Activated CD4-positive, alpha-beta T cell treated with anti-CD3 and anti-CD28 coated beads for 36 hours (primary cell): ENCODE measurements at regions not wholly inside any gene's neighbourhood (a gene's known extent, or its start where the extent isn't known, plus 50 kb on each side); places are given as distances from the start of the nearest gene placed in this dataset.

Experiments
- ATAC-seq: fragments of 200-7000 bp; cut with Tn5 transposase; one replicate; pipeline ENCODE4 v1.10.0; 2021; ENCODE audit warnings: mild to moderate bottlenecking, moderate library complexity
- CTCF ChIA-PET: fragments of 350-600 bp; sonication (Branson Sonifier 250); formaldehyde crosslinking; loops from one replicate; lab custom pipeline; 2021; ENCODE audit warnings: antibody characterized with exemption; lab: Charles Lee
- POLR2A ChIA-PET: fragments of 350-600 bp; sonication (Branson Sonifier 250); formaldehyde crosslinking; loops from one replicate; lab custom pipeline; 2021; ENCODE audit warnings: antibody characterized with exemption, inconsistent platforms; lab: Charles Lee
- DNase-seq: peaks from one replicate; pipeline ENCODE4 v3.0.0-alpha.2; 2020
- H3K27ac Mint-ChIP-seq: one replicate; pipeline ENCODE4 v1.8.0; 2021; ENCODE audit warnings: mixed read lengths
- H3K27me3 Mint-ChIP-seq: one replicate; pipeline ENCODE4 v1.8.0; 2021; ENCODE audit warnings: mixed read lengths
- H3K36me3 Mint-ChIP-seq: one replicate; pipeline ENCODE4 v1.8.0; 2021; ENCODE audit warnings: low read depth, mixed read lengths
- H3K4me1 Mint-ChIP-seq: one replicate; pipeline ENCODE4 v1.8.0; 2021; ENCODE audit warnings: mixed read lengths
- H3K4me3 Mint-ChIP-seq: one replicate; pipeline ENCODE4 v1.8.0; 2021; ENCODE audit warnings: mild to moderate bottlenecking, moderate library complexity, mixed read lengths
- H3K9me3 Mint-ChIP-seq: one replicate; pipeline ENCODE4 v1.8.0; 2021; ENCODE audit warnings: low read depth, mixed read lengths
- intact Hi-C, 2 experiments: fragments of 100-400 bp; cut with DNase I in 1 of 2; cut with micrococcal nuclease in 1 of 2; formaldehyde crosslinking; loops; one replicate each; pipeline versions ENCODE4 v1.14.2 to v1.15.1; 2022 to 2024; cut with DNase I, micrococcal nuclease

DNA sequence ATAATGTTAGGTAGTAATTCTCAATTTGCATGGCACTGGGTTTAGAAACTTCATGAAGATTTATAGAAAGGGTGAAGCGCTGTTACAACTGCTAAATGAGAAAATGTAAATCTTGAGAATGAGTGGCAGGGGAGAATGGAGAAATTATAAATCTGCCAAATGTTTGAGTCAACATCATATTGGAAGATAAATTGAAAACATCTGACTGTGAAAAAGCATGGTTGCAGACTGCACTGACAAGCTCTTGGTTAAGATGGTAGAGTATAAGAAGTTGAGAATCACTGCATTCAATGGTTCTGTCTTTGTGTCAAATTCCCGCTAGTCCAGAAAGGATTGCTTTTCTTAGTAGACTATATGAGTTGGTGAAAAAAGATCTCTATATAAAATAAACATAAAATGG lies 113.3 kb upstream of the DUSP10 start:
- ChIA-PET POLR2A (no interaction called here), CTCF (interaction anchor here (0.8 kb wide), 1 partner anchor 171 kb away, joined by 3 read pairs; no protein-coding TSS in a partner anchor)
- DNase-seq = no peak
- Mint-ChIP-seq H3K4me3 (no peak overlapping the region), H3K4me1 (peaks cover 11% of the 10 kb centered on the region), H3K36me3 (no peaks in the 10 kb centered on the region), H3K9me3 (no peaks in the 10 kb centered on the region), H3K27me3 (no peaks in the 10 kb centered on the region), H3K27ac (no peak overlapping the region)
- no peak for ATAC-seq
- intact Hi-C loops = no loop called here

GRCh38 chr1:221851336-221851735 lies 109.4 kb upstream of the DUSP10 start:
- Mint-ChIP-seq H3K27me3 (no peaks in the 10 kb centered on the region), H3K4me3 (no peak overlapping the region), H3K4me1 (peaks cover 5% of the 10 kb centered on the region), H3K36me3 (no peaks in the 10 kb centered on the region), H3K27ac (no peak overlapping the region), H3K9me3 (no peaks in the 10 kb centered on the region)
- ATAC-seq (no peak), DNase-seq (no peak)
- intact Hi-C loops = no loop called here
- ChIA-PET CTCF (interaction anchor here (0.7 to 1.3 kb wide), 3 partner anchors 33 to 153 kb away, joined by 3 to 4 read pairs (median 3); no protein-coding TSS in a partner anchor), POLR2A (no interaction called here)

DNA sequence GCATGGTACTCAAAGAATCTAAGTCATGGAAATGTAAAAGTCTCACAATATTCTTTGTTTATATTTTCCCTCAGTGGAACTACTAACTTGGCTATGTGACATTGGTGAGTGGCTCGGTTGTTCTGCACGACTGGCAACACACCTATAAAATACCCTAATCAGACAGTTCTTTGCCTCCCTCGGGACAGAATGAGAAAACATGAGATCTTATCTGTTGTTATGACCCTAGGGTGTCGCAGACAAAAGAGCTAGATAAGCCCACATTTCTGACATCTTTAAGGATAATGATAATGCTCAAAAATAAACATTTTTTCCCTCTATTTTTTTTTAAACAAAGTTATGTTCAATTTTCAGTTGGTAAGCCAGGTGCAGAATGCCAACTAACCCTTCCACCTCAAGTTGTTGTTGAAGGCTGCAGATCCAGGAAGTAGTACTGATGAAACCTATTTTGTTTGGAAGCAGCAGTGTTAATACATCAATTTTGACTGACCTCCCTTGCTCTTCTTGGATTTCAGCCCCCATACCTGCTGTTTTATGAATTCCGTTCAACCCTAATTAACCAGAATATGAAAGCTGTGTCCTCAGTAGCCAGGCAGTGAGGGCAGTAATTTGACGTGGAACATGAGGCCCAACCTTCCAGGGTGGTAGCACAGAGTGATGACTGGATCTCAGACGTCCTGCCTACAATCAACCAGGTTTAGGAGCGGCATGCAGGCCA lies 108.7 kb upstream of the DUSP10 start:
- intact Hi-C loops = no loop called here
- no peaks in the 10 kb centered on the region for H3K9me3 Mint-ChIP-seq
- ChIA-PET CTCF (interaction anchor here (0.7 kb wide), 1 partner anchor 153 kb away, joined by 3 read pairs; no protein-coding TSS in a partner anchor), POLR2A (no interaction called here)
- ATAC-seq (no peak), DNase-seq (no peak)
- H3K4me1 Mint-ChIP-seq = no peaks in the 10 kb centered on the region
- H3K4me3 Mint-ChIP-seq = no peak overlapping the region
- H3K27me3 Mint-ChIP-seq = no peaks in the 10 kb centered on the region
- no peak overlapping the region for H3K27ac Mint-ChIP-seq
- H3K36me3 Mint-ChIP-seq = no peaks in the 10 kb centered on the region

DNA sequence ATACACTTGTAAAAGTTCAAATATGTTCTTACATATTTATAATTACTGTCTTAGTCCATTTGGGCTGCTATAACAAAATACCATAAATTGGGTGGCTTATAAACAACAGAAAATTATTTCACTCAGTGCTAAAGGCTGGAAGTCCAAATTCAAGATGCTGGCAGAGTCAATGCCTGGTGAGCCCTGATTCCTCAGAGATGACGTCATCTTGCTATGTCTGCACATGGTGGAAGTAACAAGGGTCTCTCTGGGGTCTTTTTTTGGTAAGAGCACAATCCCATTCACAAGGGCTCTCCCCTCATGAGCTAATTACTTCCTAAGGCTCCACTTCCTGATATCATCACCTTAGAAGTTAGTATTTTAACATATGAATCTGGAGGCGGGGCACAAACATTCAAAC lies 108.0 kb upstream of the DUSP10 start:
- no peaks in the 10 kb centered on the region for H3K4me1 Mint-ChIP-seq
- no peak overlapping the region for H3K4me3 Mint-ChIP-seq
- intact Hi-C loops = no loop called here
- no peaks in the 10 kb centered on the region for H3K27me3 Mint-ChIP-seq
- no peak overlapping the region for H3K27ac Mint-ChIP-seq
- no peaks in the 10 kb centered on the region for H3K36me3 Mint-ChIP-seq
- no peaks in the 10 kb centered on the region for H3K9me3 Mint-ChIP-seq
- no peak for ATAC-seq
- CTCF ChIA-PET = no interaction called here
- no peak for DNase-seq
- POLR2A ChIA-PET = no interaction called here

DNA sequence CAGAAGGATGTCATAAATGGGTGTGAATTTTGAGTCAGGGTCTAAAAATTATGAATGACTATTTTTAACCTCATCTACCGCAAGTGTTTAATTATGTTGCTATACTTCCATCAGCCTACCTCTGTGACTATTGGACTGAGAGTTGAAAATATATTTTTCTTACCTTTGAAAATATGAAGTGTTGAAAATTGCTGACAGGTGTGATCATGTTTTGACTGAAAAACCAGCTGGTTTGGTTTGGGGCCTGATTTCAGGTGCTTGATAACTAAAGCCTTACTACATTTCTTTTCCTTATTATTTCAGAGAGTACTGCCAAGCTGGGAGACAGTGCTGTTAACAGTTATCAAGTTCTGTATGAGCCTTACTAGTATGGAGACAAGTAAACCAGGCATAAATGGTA lies 107.2 kb upstream of the DUSP10 start:
- Mint-ChIP-seq H3K27me3 (peaks cover 2% of the 10 kb centered on the region), H3K27ac (no peak overlapping the region), H3K36me3 (no peaks in the 10 kb centered on the region), H3K4me1 (no peaks in the 10 kb centered on the region), H3K4me3 (no peak overlapping the region), H3K9me3 (no peaks in the 10 kb centered on the region)
- CTCF ChIA-PET = no interaction called here
- POLR2A ChIA-PET = no interaction called here
- intact Hi-C loops = no loop called here
- ATAC-seq (no peak), DNase-seq (no peak)

- intact Hi-C loops = no loop called here
- H3K9me3 Mint-ChIP-seq = no peaks in the 10 kb centered on the region
- H3K4me1 Mint-ChIP-seq = no peaks in the 10 kb centered on the region
- no peak overlapping the region for H3K27ac Mint-ChIP-seq
- no peak for DNase-seq
- CTCF ChIA-PET = no interaction called here
- no peaks in the 10 kb centered on the region for H3K36me3 Mint-ChIP-seq
- peaks cover 2% of the 10 kb centered on the region for H3K27me3 Mint-ChIP-seq
- POLR2A ChIA-PET = no interaction called here
- no peak for ATAC-seq
- H3K4me3 Mint-ChIP-seq = no peak overlapping the region
Measured at GRCh38 chr1:221847676-221848075, 105.8 kb upstream of the DUSP10 start.

GRCh38 chr1:221845650-221846371 lies 103.9 kb upstream of the DUSP10 start:
- CTCF ChIA-PET = interaction anchor here (0.9 to 1.3 kb wide), 3 partner anchors 9 to 373 kb away, joined by 3 to 4 read pairs (median 3); no protein-coding TSS in a partner anchor
- no peak overlapping the region for H3K4me3 Mint-ChIP-seq

DNA sequence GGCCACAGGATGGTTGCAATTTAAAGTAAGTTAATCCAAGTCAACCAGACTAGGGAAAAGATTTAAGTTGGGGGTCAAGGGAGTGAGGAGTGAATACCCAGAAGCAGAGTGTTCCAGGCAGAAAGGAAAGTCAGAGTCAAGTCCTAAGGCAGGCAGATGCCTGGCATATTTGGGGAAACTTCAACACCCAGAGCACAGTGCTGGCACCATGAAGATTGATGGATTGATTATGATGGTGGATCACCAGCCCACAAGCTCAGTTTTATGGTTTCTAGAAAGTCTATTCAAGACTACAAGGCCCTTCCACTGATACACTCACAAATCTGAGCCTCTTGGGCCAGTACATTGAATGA lies 100.1 kb upstream of the DUSP10 start:
- Mint-ChIP-seq H3K4me1 (peaks cover 38% of the 10 kb centered on the region), H3K27me3 (peaks cover 6% of the 10 kb centered on the region), H3K27ac (no peak overlapping the region), H3K4me3 (no peak overlapping the region), H3K36me3 (no peaks in the 10 kb centered on the region), H3K9me3 (no peaks in the 10 kb centered on the region)
- ATAC-seq = no peak
- CTCF ChIA-PET = no interaction called here
- no peak for DNase-seq
- intact Hi-C loops = no loop called here
- POLR2A ChIA-PET = no interaction called here

More at GRCh38 chr1:221845650-221846371, 103.9 kb upstream of the DUSP10 start:
- POLR2A ChIA-PET = interaction anchor here (0.8 kb wide), 1 partner anchor 104 kb away, joined by 3 read pairs; no protein-coding TSS in a partner anchor
- intact Hi-C loops = no loop called here
- Mint-ChIP-seq H3K4me1 (peaks cover 4% of the 10 kb centered on the region), H3K9me3 (no peaks in the 10 kb centered on the region), H3K27ac (no peak overlapping the region), H3K36me3 (no peaks in the 10 kb centered on the region), H3K27me3 (peaks cover 4% of the 10 kb centered on the region)
- no peak for DNase-seq
- ATAC-seq = no peak

- no peaks in the 10 kb centered on the region for H3K36me3 Mint-ChIP-seq
- peaks cover 38% of the 10 kb centered on the region for H3K4me1 Mint-ChIP-seq
- peaks cover 6% of the 10 kb centered on the region for H3K27me3 Mint-ChIP-seq
- no peaks in the 10 kb centered on the region for H3K9me3 Mint-ChIP-seq
- intact Hi-C loops = no loop called here
- no peak for ATAC-seq
- CTCF ChIA-PET = interaction anchor here (1.9 kb wide), 1 partner anchor 12 kb away, joined by 6 read pairs; no protein-coding TSS in a partner anchor
- no peak overlapping the region for H3K27ac Mint-ChIP-seq
- no peak overlapping the region for H3K4me3 Mint-ChIP-seq
- POLR2A ChIA-PET = interaction anchor here (0.6 kb wide), 1 partner anchor 36 kb away, joined by 4 read pairs; no protein-coding TSS in a partner anchor
- no peak for DNase-seq
Measured at GRCh38 chr1:221841251-221841982, 99.5 kb upstream of the DUSP10 start.

DNA sequence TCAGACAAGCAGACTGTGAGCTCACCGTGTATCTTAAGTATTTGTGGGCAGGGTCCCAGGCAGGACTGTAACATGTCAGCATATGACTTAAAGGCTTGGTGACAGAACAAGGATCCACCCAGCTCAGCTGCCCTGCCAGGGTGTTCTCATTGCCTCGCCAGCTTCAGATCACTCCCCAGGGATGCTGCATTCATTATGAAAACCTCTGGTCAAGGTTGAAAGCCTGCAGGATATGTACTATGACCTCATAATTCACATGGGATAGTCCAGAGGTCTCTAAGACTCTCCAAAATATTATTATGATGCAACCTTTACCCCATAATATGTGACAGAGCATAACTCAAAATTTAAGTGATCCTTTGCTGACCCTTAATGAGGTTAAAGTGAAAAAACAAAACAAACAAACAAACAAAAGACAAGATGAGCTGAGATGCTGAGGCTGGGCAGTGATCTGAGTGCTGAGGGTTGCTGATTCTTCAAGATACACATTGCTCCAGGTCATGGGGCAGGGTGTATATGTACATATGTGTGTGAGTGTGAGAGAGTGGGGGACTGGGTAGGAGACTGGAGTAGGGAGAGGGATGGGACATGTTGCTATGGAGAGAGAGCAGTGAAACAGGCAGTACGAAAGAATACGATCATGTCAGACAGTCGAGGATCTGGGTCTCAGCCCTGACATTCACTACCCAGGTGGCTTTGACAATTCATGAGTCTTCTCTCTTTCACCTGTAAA lies 98.8 kb upstream of the DUSP10 start:
- CTCF ChIA-PET = interaction anchor here (1.9 kb wide), 1 partner anchor 11 kb away, joined by 6 read pairs; no protein-coding TSS in a partner anchor
- Mint-ChIP-seq H3K36me3 (no peaks in the 10 kb centered on the region), H3K4me1 (peaks cover 38% of the 10 kb centered on the region), H3K9me3 (no peaks in the 10 kb centered on the region), H3K4me3 (no peak overlapping the region), H3K27me3 (peaks cover 6% of the 10 kb centered on the region), H3K27ac (no peak overlapping the region)
- POLR2A ChIA-PET = interaction anchor here (0.6 kb wide), 1 partner anchor 37 kb away, joined by 4 read pairs; no protein-coding TSS in a partner anchor
- no peak for ATAC-seq
- intact Hi-C loops = loop anchor here (1.0 kb wide), 2 partner anchors 11 to 46 kb away; no protein-coding TSS in a partner anchor
- DNase-seq = no peak
